Trophoblast cell (in vitro differentiated cells and primary cell): ENCODE measurements at regions not wholly inside any gene's neighbourhood (a gene's known extent, or its start where the extent isn't known, plus 50 kb on each side); places are given as distances from the start of the nearest gene placed in this dataset.

ENCODE experiments used
- DNase-seq, 2 donors: peaks; one replicate each; pipeline ENCODE4 v3.0.0-alpha.2; 2016
- H2AFZ ChIP-seq: 2 replicates; pipeline ENCODE4 v1.6.1; 2013; ENCODE audit warnings: low read length, moderate library complexity, mild to moderate bottlenecking; ENCODE audit not compliant: insufficient read depth, poor library complexity
- H2AK5ac ChIP-seq: 2 replicates; pipeline ENCODE4 v1.6.1; 2013; ENCODE audit warnings: mild to moderate bottlenecking, low read length
- H2BK120ac ChIP-seq: 2 replicates; pipeline ENCODE4 v1.6.1; 2013; ENCODE audit warnings: low read length, mild to moderate bottlenecking, moderate library complexity; ENCODE audit not compliant: insufficient read depth, poor library complexity
- H2BK12ac ChIP-seq: 2 replicates; pipeline ENCODE4 v1.6.1; 2013; ENCODE audit warnings: mild to moderate bottlenecking, low read length, moderate library complexity
- H2BK5ac ChIP-seq: 2 replicates; pipeline ENCODE4 v1.6.1; 2013; ENCODE audit warnings: low read length, low read depth, moderate library complexity, mild to moderate bottlenecking; ENCODE audit not compliant: poor library complexity
- H3K14ac ChIP-seq: 2 replicates; pipeline ENCODE4 v1.6.1; 2013; ENCODE audit warnings: mild to moderate bottlenecking, low read length
- H3K18ac ChIP-seq: 2 replicates; pipeline ENCODE4 v1.6.1; 2013; ENCODE audit warnings: mild to moderate bottlenecking, low read length
- H3K23ac ChIP-seq: 2 replicates; pipeline ENCODE4 v1.6.1; 2013; ENCODE audit warnings: low read length
- H3K27ac ChIP-seq: 2 replicates; pipeline ENCODE4 v1.5.1; 2013; ENCODE audit warnings: low read depth, mild to moderate bottlenecking, inconsistent platforms, low read length, moderate library complexity
- H3K27me3 ChIP-seq: 2 replicates; pipeline ENCODE4 v1.6.1; 2013; ENCODE audit warnings: inconsistent platforms, mild to moderate bottlenecking, low read length, moderate library complexity; ENCODE audit not compliant: insufficient read depth
- H3K36me3 ChIP-seq, 2 experiments: 1 replicate in 1 of 2; 2 replicates in 1 of 2; pipeline ENCODE4 v1.6.1; 2013; ENCODE audit warnings: low read length in 2 of 2, mild to moderate bottlenecking in 2 of 2, moderate library complexity in 1 of 2; ENCODE audit not compliant: insufficient read depth in 2 of 2, control insufficient read depth in 1 of 2
- H3K4ac ChIP-seq: 2 replicates; pipeline ENCODE4 v1.6.1; 2013; ENCODE audit warnings: low read depth, mild to moderate bottlenecking, low read length, moderate library complexity
- H3K4me1 ChIP-seq, 2 experiments: 1 replicate in 1 of 2; 2 replicates in 1 of 2; pipeline ENCODE4 v1.6.1; 2013; ENCODE audit warnings: low read length in 2 of 2, mild to moderate bottlenecking in 2 of 2, moderate library complexity in 1 of 2; ENCODE audit not compliant: insufficient read depth in 2 of 2, control insufficient read depth in 1 of 2
- H3K4me2 ChIP-seq: 2 replicates; pipeline ENCODE4 v1.6.1; 2013; ENCODE audit warnings: inconsistent platforms, mild to moderate bottlenecking, low read length, moderate library complexity
- H3K4me3 ChIP-seq: 2 replicates; pipeline ENCODE4 v1.5.1; 2013; ENCODE audit warnings: mild to moderate bottlenecking, low read depth, low read length, inconsistent platforms
- H3K79me1 ChIP-seq: one replicate; pipeline ENCODE4 v1.6.1; 2013; ENCODE audit warnings: low read length
- H3K79me2 ChIP-seq: 2 replicates; pipeline ENCODE4 v1.6.1; 2013; ENCODE audit warnings: low read length, mild to moderate bottlenecking; ENCODE audit not compliant: control insufficient read depth, insufficient read depth, poor library complexity
- H3K9ac ChIP-seq: 2 replicates; pipeline ENCODE4 v1.6.1; 2013; ENCODE audit warnings: mild to moderate bottlenecking, low read length
- H3K9me3 ChIP-seq: 2 replicates; pipeline ENCODE4 v1.6.1; 2013; ENCODE audit warnings: low read depth, mild to moderate bottlenecking, control low read depth, inconsistent platforms, low read length; ENCODE audit not compliant: insufficient read depth
- H4K12ac ChIP-seq: 2 replicates; pipeline ENCODE4 v1.6.1; 2013; ENCODE audit warnings: low read depth, mild to moderate bottlenecking, low read length, moderate library complexity
- H4K8ac ChIP-seq: 2 replicates; pipeline ENCODE4 v1.6.1; 2013; ENCODE audit warnings: low read depth, mild to moderate bottlenecking, low read length, moderate library complexity
- H4K91ac ChIP-seq: one replicate; pipeline ENCODE4 v1.6.1; 2013; ENCODE audit warnings: low read depth, mild to moderate bottlenecking, low read length, moderate library complexity
- WGBS: extraction: QIAGEN DNeasy Blood & Tissue Kit; methylation state at CpG from one replicate; pipeline ENCODE4 v1.1.7; 2013; ENCODE audit warnings: missing lambda C conversion rate; ENCODE audit not compliant: insufficient read length, insufficient coverage; ENCODE audit errors: extremely low coverage; 5-methylcytosine and 5-hydroxymethylcytosine counted together

DNA sequence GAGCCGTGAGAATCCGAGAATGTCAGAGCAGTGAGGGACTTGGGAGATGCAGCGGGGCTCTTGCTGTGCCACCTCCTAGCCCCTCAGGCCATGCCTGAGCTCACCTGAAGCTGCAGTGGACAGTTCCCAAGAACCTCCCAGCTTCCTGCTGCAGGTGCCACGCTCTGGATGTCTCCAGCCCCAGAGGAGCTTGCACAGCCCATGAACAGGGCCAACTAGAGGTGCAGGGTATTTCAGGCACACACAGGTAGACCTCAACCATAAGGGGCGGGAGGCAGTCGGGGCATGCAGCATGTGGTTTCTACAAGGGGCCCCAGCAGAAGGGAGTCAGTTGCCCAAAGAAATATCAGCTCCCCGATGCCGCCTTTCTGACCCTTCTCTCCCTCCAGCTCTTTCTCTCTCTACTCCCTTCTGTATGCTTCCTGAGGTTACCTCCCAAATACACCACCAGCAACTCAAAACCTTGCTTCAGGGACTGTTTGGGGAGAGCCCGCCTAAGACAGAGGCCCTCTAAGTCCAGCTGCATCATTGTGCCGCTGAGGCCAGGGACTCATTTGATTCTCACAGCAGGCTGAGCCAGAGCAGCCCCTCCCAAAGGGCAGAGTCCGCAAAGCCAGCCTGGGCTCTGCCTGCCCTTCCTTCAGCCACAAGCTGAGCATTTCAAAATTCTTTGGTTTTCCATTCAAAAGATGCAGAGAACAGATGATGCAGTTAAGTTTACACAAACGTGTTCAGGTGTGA is 209.8 kb downstream of the MATN1 start:
- no peak overlapping the region for H2BK5ac ChIP-seq
- H3K4me1 ChIP-seq: peaks cover 0 to 1% of the 10 kb centered on the region in 2 experiments
- peaks cover 5% of the 10 kb centered on the region for H3K9me3 ChIP-seq
- WGBS: no CpG with 5 or more reads among the region's 12 CpGs
- no peak overlapping the region for H2BK12ac ChIP-seq
- no peak overlapping the region for H3K18ac ChIP-seq
- no peak for DNase-seq
- no peak overlapping the region for H2AFZ ChIP-seq
- H4K8ac ChIP-seq: no peak overlapping the region
- H3K79me2 ChIP-seq: no peaks in the 10 kb centered on the region
- H4K12ac ChIP-seq: no peak overlapping the region
- no peak overlapping the region for H3K4ac ChIP-seq
- H2AK5ac ChIP-seq: no peak overlapping the region
- no peak overlapping the region for H3K4me2 ChIP-seq
- no peaks in the 10 kb centered on the region for H3K36me3 ChIP-seq
- H3K4me3 ChIP-seq: no peak overlapping the region
- no peak overlapping the region for H3K14ac ChIP-seq
- H3K27ac ChIP-seq: no peak overlapping the region
- no peak overlapping the region for H3K23ac ChIP-seq
- no peak overlapping the region for H2BK120ac ChIP-seq
- no peak overlapping the region for H4K91ac ChIP-seq
- no peak overlapping the region for H3K9ac ChIP-seq
- H3K27me3 ChIP-seq: no peaks in the 10 kb centered on the region
- H3K79me1 ChIP-seq: no peaks in the 10 kb centered on the region

DNA sequence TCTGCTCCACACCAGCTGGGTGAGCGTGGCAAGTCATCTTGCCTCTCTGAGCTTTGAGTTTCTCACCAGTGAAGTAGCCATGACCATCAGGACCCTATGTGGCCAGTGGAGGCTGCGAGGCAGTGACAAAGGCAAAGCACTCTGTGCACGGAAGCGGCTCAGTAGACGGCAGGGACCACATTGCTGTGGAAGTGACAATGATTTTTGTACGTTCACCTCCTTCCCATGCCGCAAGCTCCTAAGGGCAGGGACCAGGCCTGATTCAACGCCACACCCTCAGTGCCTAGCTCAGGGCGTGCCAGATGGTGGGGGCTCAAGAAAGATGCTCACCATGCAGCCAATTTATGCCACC is 210.5 kb downstream of the MATN1 start:
- H4K12ac ChIP-seq: no peak overlapping the region
- H2BK120ac ChIP-seq: no peak overlapping the region
- no peak overlapping the region for H2AK5ac ChIP-seq
- no peak overlapping the region for H3K18ac ChIP-seq
- H3K4me3 ChIP-seq: no peak overlapping the region
- no peak overlapping the region for H3K4ac ChIP-seq
- no peak overlapping the region for H2BK5ac ChIP-seq
- no CpG with 5 or more reads among the region's 9 CpGs for WGBS
- H3K14ac ChIP-seq: no peak overlapping the region
- no peak for DNase-seq
- H3K79me1 ChIP-seq: no peaks in the 10 kb centered on the region
- H3K4me1 ChIP-seq: peaks cover 0 to 1% of the 10 kb centered on the region in 2 experiments
- no peak overlapping the region for H3K23ac ChIP-seq
- H2BK12ac ChIP-seq: no peak overlapping the region
- H3K79me2 ChIP-seq: no peaks in the 10 kb centered on the region
- no peaks in the 10 kb centered on the region for H3K27me3 ChIP-seq
- H3K9ac ChIP-seq: no peak overlapping the region
- H4K8ac ChIP-seq: no peak overlapping the region
- no peaks in the 10 kb centered on the region for H3K36me3 ChIP-seq
- no peak overlapping the region for H4K91ac ChIP-seq
- H3K9me3 ChIP-seq: peaks cover 1% of the 10 kb centered on the region
- H3K4me2 ChIP-seq: no peak overlapping the region
- H2AFZ ChIP-seq: no peak overlapping the region
- H3K27ac ChIP-seq: no peak overlapping the region

DNA sequence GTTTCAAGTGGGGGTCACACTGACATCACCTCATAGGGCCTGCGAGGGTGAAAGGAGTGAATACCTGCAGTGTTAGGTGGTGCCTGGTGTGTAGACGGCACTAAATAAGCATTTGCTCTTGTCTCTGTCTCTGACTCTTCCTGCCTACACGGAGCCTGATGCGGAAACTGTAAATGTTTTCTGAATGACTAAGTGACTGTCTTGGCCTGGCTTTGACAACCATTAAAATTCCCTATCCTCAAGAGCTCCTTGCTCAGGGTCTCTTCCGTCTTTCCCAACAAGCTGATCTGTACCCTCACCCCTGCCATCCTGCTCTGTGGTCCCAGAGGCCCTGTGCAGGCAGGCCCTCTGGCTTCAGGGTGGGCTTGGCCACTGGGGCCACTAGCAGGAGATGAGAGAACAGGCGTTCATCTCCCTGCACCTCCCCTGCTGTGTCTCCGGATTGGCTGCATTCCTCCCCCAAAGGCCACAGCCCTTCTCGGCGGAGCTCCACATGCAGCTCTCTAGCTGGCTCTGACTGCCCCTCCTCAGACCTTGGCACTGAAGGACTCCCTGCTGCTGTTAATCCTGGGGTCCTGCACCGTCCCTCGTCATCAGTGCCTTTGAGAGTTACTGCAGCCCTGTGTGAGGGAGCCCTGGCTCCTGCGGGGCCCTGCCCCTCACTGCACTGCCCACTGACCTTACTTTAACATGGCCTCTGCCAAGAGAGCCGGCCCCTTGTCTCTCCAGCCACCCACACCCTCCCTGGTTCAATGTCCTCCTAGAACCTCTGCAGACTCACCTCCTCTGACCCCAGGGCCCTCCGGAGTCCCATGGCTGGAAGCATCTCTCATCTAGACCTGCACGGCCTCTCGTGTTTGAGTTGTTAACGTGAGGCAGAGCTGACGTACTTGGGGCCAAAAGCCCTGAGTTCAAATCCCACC is 211.1 kb downstream of the MATN1 start:
- Histone ChIP-seq H2AK5ac (no peak overlapping the region), H2AFZ (no peak overlapping the region), H3K18ac (no peak overlapping the region), H4K12ac (no peak overlapping the region), H3K4me3 (no peak overlapping the region), H3K23ac (no peak overlapping the region), H3K27me3 (no peaks in the 10 kb centered on the region), H3K14ac (no peak overlapping the region), H3K79me2 (no peaks in the 10 kb centered on the region), H3K36me3 (no peaks in the 10 kb centered on the region), H2BK5ac (no peak overlapping the region), H2BK120ac (no peak overlapping the region), H3K27ac (no peak overlapping the region), H3K79me1 (no peaks in the 10 kb centered on the region), H4K91ac (no peak overlapping the region), H4K8ac (no peak overlapping the region), H2BK12ac (no peak overlapping the region), H3K9ac (no peak overlapping the region), H3K4ac (no peak overlapping the region), H3K4me1 (peaks cover 0 to 1% of the 10 kb centered on the region in 2 experiments), H3K9me3 (peaks cover 1% of the 10 kb centered on the region), H3K4me2 (no peak overlapping the region)
- WGBS: no CpG with 5 or more reads among the region's 18 CpGs
- DNase-seq: peak in 1 of 2 donors; percentile 4

DNA sequence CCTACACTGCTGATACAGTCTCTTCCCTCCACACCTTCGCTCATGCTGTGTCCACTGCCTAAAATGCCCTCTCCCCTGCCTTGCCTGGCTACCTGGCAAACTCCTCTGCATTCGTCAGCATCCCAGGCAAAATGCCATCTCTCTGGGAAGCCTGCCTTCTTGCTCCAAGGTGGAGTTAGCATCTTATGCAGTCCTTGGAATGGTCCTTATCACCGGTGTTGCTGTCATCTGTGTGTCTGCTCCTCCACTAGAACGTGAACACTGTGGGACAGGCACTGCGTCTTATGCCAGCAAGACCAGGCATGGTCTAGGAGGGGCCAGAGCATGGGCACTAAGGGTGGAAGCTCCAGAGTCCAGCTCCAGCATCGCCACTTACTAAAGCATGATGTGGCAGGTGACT is 211.8 kb downstream of the MATN1 start:
- Histone ChIP-seq H4K12ac (no peak overlapping the region), H3K9me3 (peaks cover 1% of the 10 kb centered on the region), H3K4ac (no peak overlapping the region), H4K8ac (no peak overlapping the region), H3K79me2 (no peaks in the 10 kb centered on the region), H3K4me2 (no peak overlapping the region), H2BK12ac (no peak overlapping the region), H3K4me3 (no peak overlapping the region), H3K23ac (no peak overlapping the region), H3K14ac (no peak overlapping the region), H3K79me1 (no peaks in the 10 kb centered on the region), H3K27ac (no peak overlapping the region), H3K9ac (no peak overlapping the region), H2BK5ac (no peak overlapping the region), H3K4me1 (peaks cover 0 to 1% of the 10 kb centered on the region in 2 experiments), H2BK120ac (no peak overlapping the region), H3K36me3 (no peaks in the 10 kb centered on the region), H2AFZ (no peak overlapping the region), H3K18ac (no peak overlapping the region), H4K91ac (no peak overlapping the region), H3K27me3 (no peaks in the 10 kb centered on the region), H2AK5ac (no peak overlapping the region)
- no CpG with 5 or more reads among the region's 6 CpGs for WGBS
- DNase-seq: no peak
